AG04450 (cell line): ENCODE measurements at regions not wholly inside any gene's neighbourhood (a gene's known extent, or its start where the extent isn't known, plus 50 kb on each side); places are given as distances from the start of the nearest gene placed in this dataset.

Experiments
- CTCF ChIA-PET: fragments of 300-600, 350-600 bp; formaldehyde crosslinking; extraction: SDS; loops from one replicate; lab custom pipeline; 2022; ENCODE audit warnings: antibody characterized with exemption, inconsistent platforms; lab: Charles Lee
- POLR2A ChIA-PET: fragments of 350-600 bp; formaldehyde crosslinking; extraction: SDS; loops from one replicate; lab custom pipeline; 2021; ENCODE audit warnings: antibody characterized with exemption, inconsistent platforms; lab: Yijun Ruan, JAX
- DNase-seq: peaks from one replicate; pipeline ENCODE4 v3.0.0-alpha.2; 2011; ENCODE audit warnings: low read depth, low spot score
- H3K27ac ChIP-seq: one replicate; pipeline ENCODE4 v1.5.1; 2012; ENCODE audit warnings: low read depth, low read length, control low read depth
- H3K27me3 ChIP-seq: one replicate; pipeline ENCODE4 v1.6.0; 2012; ENCODE audit warnings: low read length; ENCODE audit not compliant: control insufficient read depth, insufficient read depth
- H3K4me3 ChIP-seq: 2 replicates; pipeline ENCODE4 v1.5.1; 2011; ENCODE audit warnings: mild to moderate bottlenecking, low read depth, low read length, control low read depth
- H3K9me3 ChIP-seq: 2 replicates; pipeline ENCODE4 v1.5.1; 2012; ENCODE audit warnings: low read length; ENCODE audit not compliant: control insufficient read depth, insufficient read depth
- CTCF ChIP-seq: IDR thresholded peaks from 2 replicates; pipeline ENCODE4 v1.5.1; 2011; ENCODE audit warnings: low read depth, low read length, control low read depth, inconsistent platforms

GRCh38 chr18:44041553-44041952 is 639.1 kb upstream of the SETBP1 start:
- Histone ChIP-seq H3K9me3 (no peaks in the 10 kb centered on the region), H3K27ac (no peak overlapping the region), H3K27me3 (no peaks in the 10 kb centered on the region), H3K4me3 (no peak overlapping the region)
- no peak for TF ChIP-seq CTCF
- DNase-seq = no peak
- ChIA-PET CTCF (no interaction called here), POLR2A (no interaction called here)

GRCh38 chr18:44041961-44042360 is 638.7 kb upstream of the SETBP1 start:
- CTCF ChIA-PET = no interaction called here
- H3K4me3 ChIP-seq = no peak overlapping the region
- no peak overlapping the region for H3K27ac ChIP-seq
- POLR2A ChIA-PET = no interaction called here
- no peaks in the 10 kb centered on the region for H3K9me3 ChIP-seq
- DNase-seq = no peak
- no peak for TF ChIP-seq CTCF
- H3K27me3 ChIP-seq = no peaks in the 10 kb centered on the region

- no peak for TF ChIP-seq CTCF
- no peak for DNase-seq
These were observed 634.2 kb upstream of the SETBP1 start for GRCh38 chr18:44046376-44046975.

GRCh38 chr18:44047585-44047984 is 633.1 kb upstream of the SETBP1 start:
- Histone ChIP-seq H3K4me3 (no peak overlapping the region), H3K27me3 (no peaks in the 10 kb centered on the region), H3K9me3 (no peaks in the 10 kb centered on the region), H3K27ac (no peak overlapping the region)
- CTCF ChIA-PET = no interaction called here
- DNase-seq = no peak
- POLR2A ChIA-PET = no interaction called here
- no peak for TF ChIP-seq CTCF

More at GRCh38 chr18:44046376-44046975, 634.2 kb upstream of the SETBP1 start:
- POLR2A ChIA-PET = no interaction called here
- Histone ChIP-seq H3K4me3 (no peak overlapping the region), H3K9me3 (no peaks in the 10 kb centered on the region), H3K27me3 (no peaks in the 10 kb centered on the region), H3K27ac (no peak overlapping the region)
- CTCF ChIA-PET = no interaction called here

GRCh38 chr18:44048435-44048834 is 632.3 kb upstream of the SETBP1 start:
- Histone ChIP-seq H3K27ac (no peak overlapping the region), H3K27me3 (no peaks in the 10 kb centered on the region), H3K4me3 (no peak overlapping the region), H3K9me3 (no peaks in the 10 kb centered on the region)
- no peak for DNase-seq
- POLR2A ChIA-PET = no interaction called here
- CTCF ChIA-PET = no interaction called here
- no peak for TF ChIP-seq CTCF
